RPMI7951 (cell line): ENCODE measurements at regions not wholly inside any gene's neighbourhood (a gene's known extent, or its start where the extent isn't known, plus 50 kb on each side); places are given as distances from the start of the nearest gene placed in this dataset.

Source experiments
- DNase-seq: peaks from one replicate; pipeline ENCODE4 v3.0.0-alpha.2; 2012; ENCODE audit warnings: low read depth

DNA sequence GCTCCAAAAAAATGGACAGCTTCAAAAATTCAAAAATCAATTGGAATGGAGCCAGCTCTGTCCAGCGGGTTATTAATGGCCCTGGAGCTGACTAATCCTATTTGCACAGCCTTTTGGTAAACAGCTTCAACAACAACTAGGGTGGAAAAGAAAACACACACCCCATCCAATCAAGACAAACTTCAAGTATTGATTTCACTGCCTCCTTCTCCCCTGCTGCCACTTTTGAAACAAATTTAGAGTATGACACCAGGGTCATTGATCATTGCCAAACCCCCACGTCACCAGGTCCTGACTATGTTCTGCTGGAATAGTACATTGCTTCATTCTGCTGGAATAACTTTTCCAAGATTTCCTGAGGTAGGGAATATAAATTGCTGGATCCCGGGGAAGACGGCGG lies 56.8 kb upstream of the GTF3A start:
- no peak for DNase-seq

DNA sequence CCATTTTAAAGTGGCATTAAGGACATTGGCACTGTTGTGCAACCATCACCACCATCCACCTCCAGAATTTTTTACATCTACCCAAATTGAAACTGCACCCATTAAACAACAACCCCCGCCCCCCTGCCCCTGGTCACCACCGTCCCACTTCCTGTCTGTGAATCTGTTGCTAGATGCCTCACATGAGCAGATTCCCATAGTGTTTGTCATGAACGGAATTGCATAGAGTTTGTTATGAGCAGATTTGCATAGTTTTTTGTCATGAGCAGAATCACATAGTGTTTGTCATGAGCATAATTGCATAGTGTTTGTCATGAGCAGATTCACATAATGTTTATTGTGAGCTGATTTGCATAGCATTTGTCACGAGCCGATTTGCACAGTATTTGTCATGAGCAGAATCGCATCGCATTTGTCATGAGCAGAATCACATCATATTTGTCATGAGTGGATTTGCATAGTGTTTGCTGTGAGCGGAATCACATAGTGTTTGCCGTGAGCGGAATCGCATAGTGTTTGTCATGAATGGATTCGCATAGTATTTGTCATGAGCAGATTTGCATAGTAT lies 54.0 kb upstream of the GTF3A start:
- DNase-seq: no peak

DNA sequence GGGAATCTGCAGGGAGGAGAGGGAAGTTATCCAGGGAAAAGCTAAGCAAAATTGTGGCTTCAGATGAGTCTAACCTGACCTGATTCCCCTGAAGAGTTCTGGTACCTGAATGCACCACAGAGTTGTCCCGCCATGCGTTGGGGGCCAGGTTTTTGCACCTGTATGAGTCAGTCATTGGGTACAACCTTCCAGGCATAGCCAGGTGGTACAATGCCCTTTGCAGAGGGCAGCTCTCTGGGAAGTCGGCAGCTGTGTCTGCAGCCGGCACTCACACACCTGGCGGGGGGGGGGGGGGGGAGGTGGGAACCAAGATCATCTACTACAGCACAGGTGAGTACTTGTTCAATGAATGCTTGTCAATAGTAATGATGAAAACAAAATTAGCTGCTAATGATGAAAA lies 52.5 kb upstream of the GTF3A start:
- no peak for DNase-seq

DNA sequence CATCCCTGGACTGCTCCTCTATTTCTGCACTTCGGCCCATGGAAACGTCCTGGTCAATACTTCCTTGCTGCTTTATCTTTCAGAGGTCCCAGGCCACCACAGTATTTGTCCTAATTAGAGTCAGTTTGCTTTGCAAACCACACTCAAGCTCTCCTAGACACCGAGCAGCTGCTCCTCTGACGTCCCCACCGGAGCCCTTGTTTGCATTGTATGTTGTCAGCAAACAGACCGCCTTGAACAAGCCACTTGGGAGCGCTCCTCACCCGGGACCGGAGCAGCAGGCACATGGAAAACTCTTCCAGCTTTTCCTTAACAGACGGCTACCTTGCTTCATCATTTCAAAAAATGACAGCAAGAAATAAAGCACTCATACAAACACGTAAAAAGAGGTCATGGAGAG lies 51.5 kb upstream of the GTF3A start:
- no peak for DNase-seq

DNA sequence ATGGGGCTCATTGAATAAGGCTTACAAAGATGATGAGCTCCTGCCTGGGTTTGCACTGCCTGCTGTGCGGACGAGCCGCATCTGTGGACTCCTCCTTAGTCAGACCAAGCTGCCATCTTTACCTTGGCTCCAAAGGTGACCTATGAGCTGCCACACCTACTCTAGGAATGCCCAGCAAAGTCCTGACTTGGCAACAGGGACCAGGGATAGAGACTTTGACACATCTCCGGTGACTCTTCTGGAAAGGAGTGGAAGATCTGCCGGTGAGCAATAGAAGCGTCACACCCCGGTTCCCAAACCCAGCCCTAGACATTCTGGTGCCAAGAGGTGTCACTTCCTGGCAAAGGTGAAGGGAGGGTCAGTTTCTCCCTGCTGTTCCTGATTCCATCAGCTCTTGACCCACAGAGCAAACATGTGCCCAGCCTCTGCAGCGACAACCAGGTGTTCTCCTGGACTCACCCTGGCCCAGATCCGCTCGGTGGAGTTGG lies 50.2 kb upstream of the GTF3A start:
- DNase-seq: no peak
